Lung microvascular endothelial cell (primary cell): ENCODE measurements at regions not wholly inside any gene's neighbourhood (a gene's known extent, or its start where the extent isn't known, plus 50 kb on each side); places are given as distances from the start of the nearest gene placed in this dataset.

Source experiments
- DNase-seq, 2 donors: peaks; one replicate each; pipeline versions ENCODE4 v3.0.0 to v3.0.0-alpha.2; 2010; ENCODE audit warnings: low read depth in 2 of 2

- DNase-seq, result no peak
Observed at GRCh38 chr4:166491635-166492034, 618.6 kb downstream of the TLL1 start.

- DNase-seq, result no peak
Observed at GRCh38 chr4:166493924-166494345, 620.9 kb downstream of the TLL1 start.

GRCh38 chr4:166498546-166498945, 625.5 kb downstream of the TLL1 start:
- no peak for DNase-seq

- no peak for DNase-seq
Observed at GRCh38 chr4:166499820-166500219, 626.8 kb downstream of the TLL1 start.

GRCh38 chr4:166501941-166502382, 628.9 kb downstream of the TLL1 start:
- peak; percentile 6 to 30 for DNase-seq

GRCh38 chr4:166502660-166503059, 629.6 kb downstream of the TLL1 start:
- DNase-seq, result no peak

GRCh38 chr4:166506051-166506450, 633.0 kb downstream of the TLL1 start:
- no peak for DNase-seq

GRCh38 chr4:166512267-166512666, 639.2 kb downstream of the TLL1 start:
- DNase-seq, result no peak

- no peak for DNase-seq
Observed at GRCh38 chr4:166518315-166518714, 645.3 kb downstream of the TLL1 start.

GRCh38 chr4:166518776-166519175, 645.7 kb downstream of the TLL1 start:
- DNase-seq, result no peak

GRCh38 chr4:166519774-166520173, 646.7 kb downstream of the TLL1 start:
- DNase-seq, result no peak

GRCh38 chr4:166527500-166527899, 654.5 kb downstream of the TLL1 start:
- DNase-seq, result no peak

GRCh38 chr4:166531703-166532102, 658.7 kb downstream of the TLL1 start:
- DNase-seq, result no peak

- DNase-seq, result no peak
Observed at GRCh38 chr4:166535865-166536264, 662.8 kb downstream of the TLL1 start.

GRCh38 chr4:166538491-166539005, 665.5 kb downstream of the TLL1 start:
- no peak for DNase-seq

- DNase-seq, result no peak
Observed at GRCh38 chr4:166546009-166546408, 673.0 kb downstream of the TLL1 start.

- DNase-seq, result no peak
Observed at GRCh38 chr4:166577639-166578038, 656.7 kb downstream of the SPOCK3 start.

GRCh38 chr4:166585491-166585890, 648.8 kb downstream of the SPOCK3 start:
- DNase-seq, result no peak

- DNase-seq, result peak; percentile 10 to 50
Observed at GRCh38 chr4:166594326-166594946, 639.9 kb downstream of the SPOCK3 start.

- DNase-seq, result no peak
Observed at GRCh38 chr4:166600264-166600663, 634.0 kb downstream of the SPOCK3 start.

- DNase-seq, result no peak
Observed at GRCh38 chr4:166602068-166602467, 632.2 kb downstream of the SPOCK3 start.

GRCh38 chr4:166622425-166622977, 611.8 kb downstream of the SPOCK3 start:
- DNase-seq, result no peak

- no peak for DNase-seq
Observed at GRCh38 chr4:166625018-166625637, 609.2 kb downstream of the SPOCK3 start.
